Epidermal melanocyte (primary cell): ENCODE measurements at regions not wholly inside any gene's neighbourhood (a gene's known extent, or its start where the extent isn't known, plus 50 kb on each side); places are given as distances from the start of the nearest gene placed in this dataset.

Experiments used
- DNase-seq: peaks from one replicate; pipeline ENCODE4 v3.0.0; 2011; ENCODE audit warnings: low spot score; ENCODE audit not compliant: insufficient read length

DNA sequence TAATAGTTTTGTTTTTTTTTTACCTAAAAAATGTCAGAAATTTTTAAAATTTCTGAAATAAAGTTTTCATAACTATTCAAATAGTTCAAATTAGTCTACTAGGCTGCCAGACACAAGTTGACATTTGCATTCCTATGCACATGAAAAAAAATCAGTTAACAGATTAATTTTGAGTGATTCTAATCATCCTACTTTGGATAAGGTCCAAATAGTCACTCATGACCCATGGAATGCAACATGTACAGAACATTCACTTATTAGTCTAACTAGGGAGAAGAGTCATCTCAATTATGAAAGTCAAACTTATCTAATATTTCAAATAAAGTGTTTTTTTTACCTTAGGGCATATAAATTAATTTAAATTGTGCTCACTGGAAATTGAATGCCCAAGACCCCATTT, 390.2 kb downstream of the EPM2A start:
- DNase-seq: no peak

DNA sequence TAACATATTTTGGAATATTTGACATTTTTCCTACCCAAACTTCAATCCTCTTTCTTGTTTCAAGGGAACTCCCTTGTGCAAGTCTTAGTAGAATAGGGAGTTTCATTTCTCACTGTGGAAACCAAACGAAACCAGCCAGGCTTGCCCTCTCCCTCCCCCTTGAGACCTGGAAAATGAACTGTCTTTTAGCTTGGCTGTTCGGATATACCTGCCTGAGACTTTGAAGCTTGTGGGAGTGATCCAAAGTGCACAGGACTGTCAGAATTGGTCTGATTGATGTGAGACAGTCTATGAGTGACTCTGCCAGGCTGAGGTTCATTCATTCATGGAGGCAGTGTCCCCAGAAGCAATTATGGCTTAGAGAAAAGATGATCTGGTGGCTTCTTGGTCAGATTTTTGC, 388.1 kb downstream of the EPM2A start:
- no peak for DNase-seq

DNA sequence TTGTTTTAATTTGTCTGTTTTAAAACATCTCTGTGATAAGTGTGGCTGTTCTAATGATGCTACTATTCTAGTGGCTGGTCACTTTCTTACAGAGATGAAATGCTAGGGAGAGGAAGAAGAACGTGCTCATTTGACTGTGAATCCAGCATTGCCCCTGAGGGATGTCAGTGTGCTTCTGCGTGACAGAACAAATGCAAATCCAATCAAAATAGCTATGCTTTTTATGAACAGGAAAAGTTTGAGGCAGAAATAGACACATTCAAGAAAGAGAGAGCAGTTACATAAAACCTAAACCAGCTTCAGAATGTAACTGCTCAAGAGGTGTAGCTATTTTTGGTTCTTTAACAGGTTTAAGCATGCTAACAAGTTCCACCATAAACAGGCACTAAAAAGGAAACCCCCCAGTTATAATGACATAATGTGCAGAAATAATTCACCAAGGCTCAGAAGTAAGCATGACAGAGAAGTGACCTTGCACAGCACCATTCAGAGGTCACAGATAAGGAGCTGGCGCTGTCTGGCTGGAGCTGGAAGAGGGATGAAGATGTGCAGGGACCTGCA, 385.3 kb downstream of the EPM2A start:
- no peak for DNase-seq

DNA sequence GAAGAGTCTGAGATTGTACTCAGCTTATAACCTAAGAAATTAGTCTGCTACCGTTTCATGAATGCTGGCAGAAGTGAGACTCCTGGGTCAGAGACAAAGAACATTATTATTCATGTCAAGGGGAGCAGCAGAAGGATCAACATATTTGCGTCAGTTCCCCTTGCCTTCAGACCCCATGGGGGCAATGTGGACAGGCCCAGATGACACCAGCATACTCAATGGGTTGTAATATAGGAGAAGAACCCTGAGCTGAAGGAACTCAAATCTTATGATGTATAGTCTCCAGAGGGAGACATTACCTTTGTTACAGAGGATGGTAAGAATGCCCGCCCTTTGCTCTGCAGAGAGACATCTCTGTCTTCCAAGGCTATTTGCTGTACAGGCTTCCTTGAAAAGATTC, 384.4 kb downstream of the EPM2A start:
- no peak for DNase-seq

DNA sequence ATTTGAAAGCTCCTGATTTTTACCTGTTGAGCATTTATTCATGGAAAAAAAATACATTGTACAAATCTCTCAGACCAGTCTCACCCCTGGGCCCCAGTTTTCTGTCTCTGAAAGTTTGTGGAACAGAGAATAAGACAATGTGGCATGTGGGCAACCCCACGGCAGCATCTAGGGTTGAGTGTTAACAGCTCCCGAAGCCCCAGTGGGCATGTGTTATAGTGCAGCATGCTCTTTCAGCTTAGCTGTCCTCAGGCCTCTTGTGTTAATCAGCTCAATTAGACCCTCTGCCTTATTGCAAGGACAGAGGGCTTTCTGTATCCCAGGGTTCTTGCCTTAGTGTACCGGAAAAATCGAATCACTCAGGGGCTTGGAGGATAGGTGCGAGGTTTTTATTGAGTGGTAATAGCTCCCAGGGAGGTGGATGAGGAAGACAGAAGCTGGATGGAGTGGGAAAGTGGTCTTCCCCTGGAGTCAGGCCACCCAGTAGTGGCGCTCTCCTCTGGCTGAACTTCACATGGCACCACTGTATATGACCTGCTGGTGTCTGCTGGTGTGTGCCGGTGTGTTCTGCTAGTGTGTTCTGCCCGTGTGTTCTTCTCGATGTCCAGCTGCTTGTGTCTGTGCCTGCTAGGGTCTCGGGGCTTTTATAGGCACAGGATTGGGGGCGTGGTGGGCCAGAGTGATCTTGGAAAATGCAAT, 382.8 kb downstream of the EPM2A start:
- DNase-seq: no peak

DNA sequence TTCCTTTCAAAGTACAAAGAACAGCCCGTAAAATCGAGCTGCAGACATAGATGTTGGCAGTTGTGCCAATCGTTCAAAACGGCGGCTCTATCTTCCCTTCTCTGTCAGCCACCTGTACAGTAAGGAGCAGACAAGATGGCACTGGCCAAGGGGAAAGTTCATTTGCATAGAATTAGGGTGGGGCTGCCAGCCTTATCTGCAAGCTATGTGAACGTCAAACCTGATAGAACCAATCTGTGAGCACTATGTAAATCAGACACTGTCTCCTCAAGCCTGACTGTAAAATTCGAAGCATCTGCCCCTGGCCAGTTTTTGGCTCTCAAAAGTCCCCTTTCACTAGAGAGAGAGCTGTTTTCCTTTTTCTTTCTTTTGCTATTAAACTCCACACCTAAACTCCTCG, 374.5 kb downstream of the EPM2A start:
- no peak for DNase-seq

DNA sequence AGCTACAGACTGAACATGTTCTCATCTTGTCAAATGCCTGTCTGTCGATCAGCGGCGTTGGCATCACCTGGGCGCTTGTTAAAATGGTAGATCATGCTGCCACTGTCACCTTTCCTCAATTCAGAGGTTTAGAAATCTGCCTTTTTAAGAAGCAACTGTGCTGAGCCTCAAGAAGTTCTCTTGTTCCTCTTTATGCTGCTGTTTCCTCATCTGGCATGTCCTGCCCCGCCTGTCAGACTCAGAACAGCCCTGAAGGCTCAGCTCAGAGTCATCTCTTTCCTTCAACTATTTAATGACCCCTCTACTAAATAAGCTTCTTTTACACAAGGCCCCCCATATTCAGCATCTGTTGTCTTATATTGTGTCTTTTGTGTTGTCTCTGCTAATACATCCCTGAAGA, 368.2 kb downstream of the EPM2A start:
- DNase-seq: no peak

DNA sequence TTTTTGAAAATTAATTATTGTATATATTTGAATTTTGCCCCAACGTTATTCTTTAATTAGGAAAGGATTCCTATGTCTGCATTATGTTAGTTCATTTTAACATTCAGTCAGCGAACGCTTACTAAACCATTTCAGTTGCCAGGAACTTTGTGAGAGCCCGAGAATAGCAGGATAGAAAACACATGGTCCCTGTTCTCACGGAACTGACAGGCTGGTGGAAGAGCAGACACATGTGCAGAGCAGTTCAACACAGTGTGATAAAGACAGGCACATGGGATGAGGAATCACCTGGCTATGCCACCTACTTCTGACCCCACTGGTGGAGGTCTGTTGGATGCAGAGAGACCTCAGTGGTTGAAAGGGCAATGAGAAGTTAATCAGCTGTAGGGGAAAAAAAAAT, 367.2 kb downstream of the EPM2A start:
- no peak for DNase-seq

DNA sequence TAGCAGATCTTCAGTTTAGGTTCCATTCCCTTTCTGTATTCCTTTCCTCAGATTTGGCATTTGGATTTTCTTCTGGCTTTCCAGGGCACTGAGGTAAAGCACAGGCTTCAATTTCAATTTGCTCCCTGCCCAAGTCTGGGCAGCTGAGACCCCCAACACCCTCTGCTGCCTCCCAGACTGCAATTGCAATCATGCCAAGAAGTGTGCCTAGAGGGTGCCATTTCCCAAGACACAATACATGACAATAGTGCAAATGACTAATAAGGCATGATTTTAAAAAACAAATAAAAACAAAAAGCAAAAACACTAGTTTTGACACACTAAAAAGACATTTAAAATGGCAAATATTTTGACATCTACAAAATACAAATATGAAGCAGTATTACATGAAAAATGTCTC, 364.8 kb downstream of the EPM2A start:
- DNase-seq: no peak

DNA sequence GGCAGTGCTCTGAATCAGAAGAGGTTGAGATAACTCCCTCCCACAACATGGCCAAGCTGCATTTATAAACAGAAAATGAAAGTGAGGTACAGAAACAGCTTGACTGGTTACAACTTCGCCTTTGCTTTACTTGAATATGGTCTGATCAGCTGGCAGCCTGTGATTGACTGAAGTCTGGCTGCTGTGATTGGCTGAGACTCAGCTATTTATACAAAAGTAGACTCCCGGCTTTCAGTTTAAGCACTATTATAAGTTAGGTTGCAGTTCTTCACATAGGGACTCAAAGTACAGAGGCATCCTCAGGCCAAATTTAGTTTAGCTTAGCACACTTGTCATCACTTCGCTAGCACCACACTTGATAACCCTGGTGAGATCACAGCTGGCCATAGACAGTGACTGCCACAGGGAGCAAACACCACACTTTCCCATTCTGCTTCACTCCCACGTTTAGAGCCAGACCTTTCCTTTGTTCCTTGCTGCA, 362.6 kb downstream of the EPM2A start:
- no peak for DNase-seq

DNA sequence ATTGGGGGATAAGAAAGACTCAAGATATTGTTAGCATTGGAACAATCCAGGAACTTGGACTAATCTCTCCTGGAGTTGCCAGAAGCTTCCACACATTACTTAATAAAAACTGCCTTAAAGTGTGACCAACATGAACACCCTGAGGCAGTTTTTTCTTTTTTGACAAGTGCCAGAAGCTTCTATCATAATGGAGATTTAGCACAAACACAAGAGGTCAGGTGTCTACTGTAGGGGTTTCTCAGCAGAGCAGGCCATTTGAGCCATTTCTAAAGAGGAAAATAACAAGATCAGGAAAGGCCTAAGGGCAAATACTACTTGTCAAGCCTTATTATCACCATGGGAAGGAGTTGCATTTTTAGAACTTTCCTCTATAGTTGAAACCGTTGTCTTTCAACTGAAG, 361.5 kb downstream of the EPM2A start:
- no peak for DNase-seq

DNA sequence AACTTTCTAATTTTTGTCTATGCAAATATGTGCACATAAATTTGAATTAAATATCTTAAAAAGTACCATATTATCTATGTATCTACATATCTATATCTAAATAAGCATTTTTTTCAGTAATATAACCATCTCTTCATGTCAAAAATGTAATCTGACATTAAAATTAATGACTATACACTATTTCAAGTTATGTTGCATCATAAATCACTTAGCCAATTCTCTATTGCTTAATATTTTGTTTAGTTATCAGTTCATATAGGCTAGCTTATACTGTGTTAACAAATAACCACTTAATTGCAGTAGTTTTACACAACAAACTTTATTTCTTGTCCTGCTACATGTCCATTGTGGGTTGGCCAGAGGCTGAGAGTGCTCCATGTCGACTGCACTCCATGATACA, 360.8 kb downstream of the EPM2A start:
- DNase-seq: no peak

DNA sequence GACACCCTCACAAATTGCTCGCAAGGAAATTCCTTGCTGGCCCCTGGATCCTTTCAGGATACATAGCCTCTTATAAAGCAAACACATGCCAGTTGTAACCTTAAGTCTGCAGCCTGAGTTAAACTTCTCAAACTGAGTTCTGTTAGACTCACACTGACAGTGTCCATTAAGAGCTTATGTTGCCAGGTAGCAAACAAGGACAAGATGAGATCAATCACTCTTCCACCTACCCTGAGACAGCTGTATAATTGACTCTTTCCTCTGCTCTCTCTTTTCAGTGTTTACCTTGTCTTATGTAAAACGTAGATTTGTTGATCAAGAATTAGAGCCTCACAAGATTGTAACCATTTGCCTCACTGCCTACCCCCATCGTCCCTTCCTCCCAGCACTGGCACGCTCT, 359.8 kb downstream of the EPM2A start:
- DNase-seq: no peak

DNA sequence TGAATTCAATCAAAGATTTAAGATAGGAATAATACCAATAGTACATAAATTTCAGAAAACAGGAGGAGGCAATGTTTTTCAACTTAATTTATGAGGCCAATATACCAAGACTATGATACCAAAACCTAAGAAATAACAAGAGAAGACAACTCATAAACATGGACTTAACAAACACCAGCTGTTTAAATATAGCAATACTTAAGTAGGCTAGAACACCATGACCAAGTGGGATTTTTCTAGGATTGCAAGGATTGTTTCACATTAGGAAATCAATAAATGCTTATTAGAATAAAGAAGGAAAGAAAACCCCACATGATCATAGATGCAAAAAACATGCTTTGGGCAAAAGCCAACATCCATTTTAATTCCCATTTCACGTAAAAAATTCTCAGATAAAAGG, 355.1 kb downstream of the EPM2A start:
- peak; percentile 30 for DNase-seq

DNA sequence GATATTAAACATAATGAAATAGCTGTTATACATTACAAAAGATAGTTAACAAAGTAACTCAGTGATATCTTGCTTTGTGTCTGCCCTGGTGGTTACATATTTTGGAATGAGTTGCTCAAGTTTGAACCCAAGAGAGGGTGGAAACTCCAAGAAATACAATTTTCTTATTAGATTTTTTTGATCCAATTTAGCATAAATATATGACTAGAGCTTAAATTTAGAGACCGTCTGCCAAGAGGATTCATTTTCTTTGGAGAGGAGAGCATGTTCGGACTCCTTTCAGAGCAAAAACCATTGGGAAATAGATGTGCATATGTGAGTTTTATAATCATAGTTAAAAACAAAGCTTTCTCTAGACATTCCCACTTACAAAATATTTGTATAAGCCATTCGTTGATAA, 353.4 kb downstream of the EPM2A start:
- no peak for DNase-seq

DNA sequence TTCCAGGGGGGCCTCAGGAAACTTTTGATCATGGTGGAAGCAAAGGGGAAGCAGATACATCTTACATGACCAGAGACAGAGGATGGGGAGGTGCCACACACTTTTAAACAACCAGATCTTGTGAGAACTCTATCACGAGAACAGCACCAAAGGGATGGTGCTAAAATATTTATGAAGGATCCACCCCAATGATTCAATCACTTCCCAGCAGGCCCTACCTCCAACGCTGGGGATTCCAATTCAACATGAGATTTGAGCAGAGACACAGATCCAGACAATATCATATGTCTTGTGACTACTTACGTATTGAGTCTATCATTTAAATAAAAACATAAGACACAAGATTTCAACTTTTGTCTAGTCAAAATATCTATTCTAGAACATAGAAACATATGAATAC, 351.9 kb downstream of the EPM2A start:
- DNase-seq: no peak

DNA sequence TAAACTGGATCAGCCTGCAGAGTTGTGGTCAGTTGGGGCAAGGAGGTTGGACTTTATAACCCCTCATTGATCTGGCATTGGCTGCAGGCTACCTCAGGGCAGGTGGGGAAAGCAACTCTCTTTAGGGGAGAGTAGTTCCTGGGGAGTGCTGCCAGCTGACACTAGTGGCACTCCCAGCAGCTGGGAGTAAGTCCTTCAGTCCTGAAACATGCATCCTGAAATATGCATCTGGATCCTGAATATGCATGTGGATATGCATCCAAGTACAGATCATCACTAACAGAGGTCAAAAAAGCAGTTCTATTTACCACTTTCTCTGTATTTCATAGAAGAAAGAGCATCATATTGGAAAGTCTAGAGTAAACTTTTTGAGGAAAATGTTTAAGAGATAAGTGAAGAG, 350.8 kb downstream of the EPM2A start:
- DNase-seq: no peak

DNA sequence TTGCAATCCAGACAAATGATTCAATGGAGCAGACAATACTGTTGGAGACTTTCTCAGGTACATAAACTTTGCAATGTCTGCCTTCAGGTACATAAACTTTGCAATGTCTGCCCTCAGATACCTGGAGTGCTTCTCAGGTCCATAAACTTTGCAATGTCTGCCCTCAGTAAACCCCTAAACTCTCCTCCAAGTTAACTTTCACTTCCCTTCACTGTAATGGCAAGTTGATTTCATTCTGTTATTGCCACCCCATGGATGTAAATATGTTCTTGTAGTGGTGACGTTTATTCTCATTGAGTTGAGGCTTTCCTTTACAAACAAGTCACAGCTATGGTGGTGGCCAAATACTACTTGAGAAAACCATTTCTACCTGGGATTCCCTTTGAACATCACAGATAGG, 338.8 kb downstream of the EPM2A start:
- no peak for DNase-seq

DNA sequence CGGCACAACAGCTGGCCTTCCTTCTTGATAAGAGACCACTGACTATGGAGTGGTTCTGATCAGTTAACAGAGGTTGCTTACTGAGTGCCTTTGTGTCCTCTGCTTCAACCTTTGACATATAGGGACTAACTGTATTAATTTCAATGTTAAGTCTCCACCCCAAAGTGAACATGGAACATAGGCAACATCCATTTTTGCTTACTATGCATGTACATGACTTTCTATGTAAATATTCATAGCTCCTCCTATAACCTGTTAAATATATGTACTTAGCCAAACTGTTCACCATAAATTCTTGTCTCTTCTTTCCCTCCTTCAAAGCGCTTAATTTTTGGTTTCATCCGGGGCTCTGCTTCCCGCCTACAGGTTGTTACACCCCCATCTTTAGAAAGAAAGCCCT, 334.8 kb downstream of the EPM2A start:
- DNase-seq: no peak

DNA sequence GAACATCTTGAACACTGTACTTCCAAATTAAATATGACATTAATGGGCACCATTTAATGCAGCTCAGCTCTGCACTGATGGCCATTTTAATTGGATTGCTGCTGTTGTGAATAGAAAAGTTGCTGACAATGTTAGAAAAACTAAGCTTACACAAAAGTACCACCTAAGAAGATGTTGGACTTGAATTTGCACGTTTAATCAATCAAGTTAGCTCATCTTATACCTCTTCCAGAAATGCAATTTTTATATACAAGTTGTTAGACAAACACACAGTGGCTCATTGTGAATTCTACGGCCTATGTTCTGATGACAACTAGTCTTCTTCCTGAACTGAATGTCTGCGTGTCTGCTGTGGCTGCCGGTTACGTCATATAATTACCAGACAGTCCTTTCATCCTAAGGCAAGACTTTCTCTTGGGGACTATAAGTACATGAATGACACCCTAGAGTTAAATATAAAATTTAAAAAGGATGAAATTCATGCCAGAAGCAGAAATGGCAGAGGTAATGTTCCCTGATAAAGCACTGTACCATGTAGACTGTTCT, 330.2 kb downstream of the EPM2A start:
- no peak for DNase-seq

DNA sequence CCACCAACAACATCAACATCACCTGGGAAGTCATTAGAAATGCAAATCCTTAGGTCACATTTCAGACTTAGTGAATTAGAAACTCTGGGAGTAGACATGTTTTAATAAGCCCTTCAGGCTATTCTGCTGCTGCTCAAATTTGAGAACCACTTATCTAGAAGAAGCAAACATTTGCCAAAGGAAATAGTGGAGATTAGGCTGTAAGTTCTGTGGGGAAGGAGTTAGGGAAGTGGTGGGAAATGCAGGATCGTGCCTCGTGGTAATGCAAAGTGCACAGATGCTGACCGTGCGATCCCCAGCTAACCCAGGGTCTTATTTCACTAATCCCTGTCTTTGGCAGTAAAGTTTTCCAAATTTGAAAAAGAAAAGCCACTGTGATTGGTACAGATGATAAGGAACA, 328.5 kb downstream of the EPM2A start:
- DNase-seq: no peak

DNA sequence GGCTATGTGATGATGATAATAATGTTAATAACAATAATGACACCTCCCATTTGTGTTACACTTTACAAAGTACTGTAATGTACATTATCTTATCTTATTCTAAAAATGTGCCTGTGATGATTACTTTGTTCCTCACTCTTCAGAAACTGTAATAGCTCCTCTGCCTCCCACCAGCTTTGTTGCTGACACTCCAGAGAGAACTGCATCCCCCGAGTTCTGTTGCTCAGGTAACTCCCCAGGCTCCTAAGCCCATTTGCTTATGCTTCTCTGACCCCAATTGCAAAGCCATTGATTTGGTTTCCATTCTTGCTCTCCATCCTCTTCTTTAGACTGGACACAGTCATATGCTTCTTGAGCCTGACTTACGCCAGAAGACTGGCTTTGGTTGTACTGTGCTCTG, 319.7 kb downstream of the EPM2A start:
- no peak for DNase-seq

DNA sequence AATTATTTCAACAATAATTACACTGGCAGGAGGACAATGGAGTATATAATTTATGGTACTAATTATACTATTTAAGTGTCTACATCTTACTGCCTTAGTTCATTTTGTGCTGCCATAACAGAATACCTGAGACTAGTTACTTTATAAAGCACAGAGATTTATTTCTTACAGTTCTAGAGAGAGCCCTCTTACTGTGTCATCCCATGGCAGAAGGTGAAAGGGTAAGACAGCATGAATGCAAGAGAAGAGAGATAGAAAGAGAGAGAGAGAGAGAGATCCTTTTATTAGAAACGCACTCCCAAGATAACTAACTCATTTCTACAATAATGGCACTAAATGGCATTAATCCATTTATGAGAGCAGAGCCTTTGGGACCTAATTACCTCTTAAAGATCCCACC, 314.7 kb downstream of the EPM2A start:
- DNase-seq: no peak
